Right ventricle myocardium inferior (tissue), 1 donor: ENCODE measurements at regions not wholly inside any gene's neighbourhood (a gene's known extent, or its start where the extent isn't known, plus 50 kb on each side); places are given as distances from the start of the nearest gene placed in this dataset.
"Not testable (repeated sequence)": the region's sequence is repeated elsewhere in the genome, so short reads cannot be mapped to it uniquely, and the experiment has no call there.

ENCODE experiments used
- ATAC-seq: fragments of 200-7000 bp; cut with Tn5 transposase; one replicate; pipeline ENCODE4 v1.9.1; 2020; ENCODE audit warnings: mild to moderate bottlenecking, moderate library complexity
- DNase-seq: peaks from one replicate; pipeline ENCODE4 v3.0.0; 2021; ENCODE audit errors: missing footprints
- intact Hi-C: fragments of 100-400 bp; cut with DNase I; formaldehyde crosslinking; loops from one replicate; pipeline ENCODE4 v1.11.0; 2022
- donor health status: DM: no; HTN: yes; CAD: no; lungs with severe emphysema.

GRCh38 chr1:37325509-37326437, 148.6 kb upstream of the ZC3H12A start:
- intact Hi-C loops, result no loop called here
- DNase-seq (no peak), ATAC-seq (no peak)

- ATAC-seq (no peak), DNase-seq (no peak)
- intact Hi-C loops, result no loop called here
Measured at GRCh38 chr1:37332126-37332525, 142.3 kb upstream of the ZC3H12A start.

- ATAC-seq, result no peak
- intact Hi-C loops, result no loop called here
- no peak for DNase-seq
Measured at GRCh38 chr1:37338658-37339057, 135.7 kb upstream of the ZC3H12A start.

GRCh38 chr1:37342736-37343135, 131.6 kb upstream of the ZC3H12A start:
- ATAC-seq, result no peak
- intact Hi-C loops, result no loop called here
- no peak for DNase-seq

- no peak for DNase-seq
- no peak for ATAC-seq
- intact Hi-C loops, result no loop called here
Measured at GRCh38 chr1:37347104-37347649, 127.2 kb upstream of the ZC3H12A start.

GRCh38 chr1:37353871-37354270, 120.5 kb upstream of the ZC3H12A start:
- intact Hi-C loops, result no loop called here
- ATAC-seq (no peak), DNase-seq (no peak)

- intact Hi-C loops, result no loop called here
- DNase-seq, result no peak
- ATAC-seq, result no peak
Measured at GRCh38 chr1:37354876-37355650, 119.3 kb upstream of the ZC3H12A start.

- DNase-seq (no peak), ATAC-seq (no peak)
- intact Hi-C loops, result no loop called here
Measured at GRCh38 chr1:37358992-37359391, 115.4 kb upstream of the ZC3H12A start.

GRCh38 chr1:37360011-37360410, 114.4 kb upstream of the ZC3H12A start:
- DNase-seq, result no peak
- intact Hi-C loops, result no loop called here
- no peak for ATAC-seq

- ATAC-seq (no peak), DNase-seq (no peak)
- intact Hi-C loops, result no loop called here
Measured at GRCh38 chr1:37362594-37363385, 111.6 kb upstream of the ZC3H12A start.

- DNase-seq (no peak), ATAC-seq (no peak)
- intact Hi-C loops, result no loop called here
Measured at GRCh38 chr1:37363535-37363934, 110.8 kb upstream of the ZC3H12A start.

GRCh38 chr1:37368665-37369315, 105.6 kb upstream of the ZC3H12A start:
- intact Hi-C loops, result not testable (repeated sequence)

GRCh38 chr1:37372302-37372701, 102.1 kb upstream of the ZC3H12A start:
- no peak for ATAC-seq
- no peak for DNase-seq
- intact Hi-C loops, result no loop called here

More at GRCh38 chr1:37368665-37369315, 105.6 kb upstream of the ZC3H12A start:
- not testable (repeated sequence) for DNase-seq, ATAC-seq

- intact Hi-C loops, result no loop called here
- DNase-seq, result no peak
- no peak for ATAC-seq
Measured at GRCh38 chr1:37372711-37373110, 101.7 kb upstream of the ZC3H12A start.

GRCh38 chr1:37373413-37373812, 101.0 kb upstream of the ZC3H12A start:
- ATAC-seq, result no peak
- intact Hi-C loops, result no loop called here
- no peak for DNase-seq

- intact Hi-C loops, ATAC-seq, DNase-seq: not testable (repeated sequence)
Measured at GRCh38 chr1:37380546-37380945, 93.8 kb upstream of the ZC3H12A start.

GRCh38 chr1:37387854-37388253, 86.5 kb upstream of the ZC3H12A start:
- intact Hi-C loops, result no loop called here
- no peak for DNase-seq

GRCh38 chr1:37389327-37389726, 85.1 kb upstream of the ZC3H12A start:
- DNase-seq (no peak), ATAC-seq (no peak)
- intact Hi-C loops, result no loop called here

More at GRCh38 chr1:37387854-37388253, 86.5 kb upstream of the ZC3H12A start:
- no peak for ATAC-seq
